HEK293T (cell line): ENCODE measurements at regions not wholly inside any gene's neighbourhood (a gene's known extent, or its start where the extent isn't known, plus 50 kb on each side); places are given as distances from the start of the nearest gene placed in this dataset.
A peak's percentile ranks its signal among the peaks of the same experiment; 100 is the strongest.
"Not testable (repeated sequence)": the region's sequence is repeated elsewhere in the genome, so short reads cannot be mapped to it uniquely, and the experiment has no call there.

ENCODE experiments used
- CTCF ChIA-PET: fragments of 350-600 bp; formaldehyde crosslinking; extraction: SDS; loops from one replicate; lab custom pipeline; 2021; ENCODE audit warnings: antibody characterized with exemption, inconsistent platforms; lab: Yijun Ruan, JAX
- POLR2A ChIA-PET: fragments of 350-600 bp; formaldehyde crosslinking; extraction: SDS; loops from one replicate; lab custom pipeline; 2020; ENCODE audit warnings: antibody characterized with exemption, inconsistent platforms; lab: Yijun Ruan, JAX
- DNase-seq: peaks from one replicate; pipeline ENCODE4 v3.0.0; 2012; ENCODE audit warnings: mixed read lengths; ENCODE audit errors: extremely low spot score
- ARNT ChIP-seq: fragments of 450-650 bp; IDR thresholded peaks from 2 replicates; pipeline ENCODE4 v1.6.1; 2017; ENCODE audit warnings: mild to moderate bottlenecking
- BHLHE40 ChIP-seq: fragments of 450-650 bp; IDR thresholded peaks from 2 replicates; pipeline ENCODE4 v1.6.1; 2016; ENCODE audit warnings: mild to moderate bottlenecking, moderate library complexity, borderline replicate concordance
- CTBP1 ChIP-seq: fragments of 450-650 bp; IDR thresholded peaks from 2 replicates; pipeline ENCODE4 v1.6.1; 2016; ENCODE audit warnings: borderline replicate concordance
- ELF4 ChIP-seq: fragments of 450-650 bp; IDR thresholded peaks from 2 replicates; pipeline ENCODE4 v1.6.1; 2017; ENCODE audit warnings: antibody characterized with exemption
- FOXA1 ChIP-seq: fragments of 450-650 bp; IDR thresholded peaks from 2 replicates; pipeline ENCODE4 v1.6.1; 2016; ENCODE audit warnings: mild to moderate bottlenecking
- FOXK2 ChIP-seq: fragments of 450-650 bp; IDR thresholded peaks from 2 replicates; pipeline ENCODE4 v1.6.1; 2016; ENCODE audit warnings: mild to moderate bottlenecking
- FOXM1 ChIP-seq: fragments of 450-650 bp; IDR thresholded peaks from 2 replicates; pipeline ENCODE4 v1.6.1; 2017; ENCODE audit warnings: mild to moderate bottlenecking, borderline replicate concordance
- HDGF ChIP-seq: fragments of 450-650 bp; IDR thresholded peaks from 2 replicates; pipeline ENCODE4 v1.6.1; 2017; ENCODE audit warnings: antibody characterized with exemption, borderline replicate concordance
- L3MBTL2 ChIP-seq: fragments of 450-650 bp; conservative IDR thresholded peaks from 2 replicates; pipeline ENCODE4 v1.6.1; 2016; ENCODE audit warnings: mild to moderate bottlenecking
- LEF1 ChIP-seq: fragments of 450-650 bp; IDR thresholded peaks from 2 replicates; pipeline ENCODE4 v1.6.1; 2017; ENCODE audit warnings: mild to moderate bottlenecking, borderline replicate concordance
- NFRKB ChIP-seq: fragments of 450-650 bp; IDR thresholded peaks from 2 replicates; pipeline ENCODE4 v1.6.1; 2016; ENCODE audit warnings: mild to moderate bottlenecking, moderate library complexity
- SP1 ChIP-seq: fragments of 450-650 bp; IDR thresholded peaks from 2 replicates; pipeline ENCODE4 v1.6.1; 2017
- SUZ12 ChIP-seq: fragments of 450-650 bp; IDR thresholded peaks from 2 replicates; pipeline ENCODE4 v1.6.1; 2016; ENCODE audit warnings: mild to moderate bottlenecking
- TARDBP ChIP-seq: fragments of 450-650 bp; IDR thresholded peaks from 2 replicates; pipeline ENCODE4 v1.6.1; 2016
- ZNF384 ChIP-seq: fragments of 450-650 bp; IDR thresholded peaks from 2 replicates; pipeline ENCODE4 v1.6.1; 2016
- TF ChIP-seq, protein P1 (sequence below): fragments of 450-650 bp; IDR thresholded peaks from 2 replicates; pipeline ENCODE4 v1.6.1; 2016

DNA sequence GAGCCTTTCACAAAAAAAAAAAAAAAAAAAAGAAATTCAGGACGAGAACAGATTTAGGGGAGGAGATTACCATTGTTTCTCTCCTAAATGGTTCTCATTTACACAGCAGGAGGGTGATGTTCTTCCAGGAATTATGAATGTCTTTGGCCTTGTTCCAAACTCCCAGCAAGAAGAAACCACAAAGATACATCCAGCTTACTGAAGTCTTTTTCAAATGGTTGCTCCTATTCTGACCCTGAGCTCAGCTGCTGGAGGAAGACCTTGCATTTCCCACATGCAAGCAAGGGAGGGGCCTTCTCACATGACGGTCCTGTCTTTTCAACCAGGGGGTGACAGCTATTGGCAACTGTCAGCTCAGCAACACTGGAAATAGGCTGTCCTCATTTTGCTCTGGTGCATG is 203.0 kb upstream of the VLDLR start:
- DNase-seq: no peak
- CTCF ChIA-PET: no interaction called here
- TF ChIP-seq ZNF384 (peak; percentile 53; the same call in 1 of the 2 replicates), CTBP1 (no peak)
- POLR2A ChIA-PET: no interaction called here

- DNase-seq: no peak
- TF ChIP-seq NFRKB (no peak), FOXA1 (no peak)
- CTCF ChIA-PET: no interaction called here
- POLR2A ChIA-PET: no interaction called here
These were observed 202.2 kb upstream of the VLDLR start for GRCh38 chr9:2419347-2419746.

DNA sequence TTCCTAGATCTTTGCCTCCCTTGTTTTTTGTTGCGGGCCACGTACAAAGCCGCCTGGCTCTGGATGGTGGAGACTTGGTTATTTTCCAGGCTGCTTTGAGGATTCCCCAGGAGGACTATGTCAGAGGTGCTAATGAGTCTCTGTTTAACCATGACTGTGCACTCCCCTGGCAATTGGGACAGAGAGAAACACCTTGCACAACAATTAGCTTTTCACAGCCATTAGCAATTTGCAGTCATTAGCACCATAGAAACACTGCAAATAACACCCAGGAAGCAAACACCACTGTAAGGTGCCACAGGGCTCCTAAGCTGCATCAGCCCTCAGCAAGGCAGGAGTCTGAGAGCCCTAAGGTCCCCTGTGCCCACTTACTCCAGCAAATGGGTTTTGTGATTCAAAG is 201.0 kb upstream of the VLDLR start:
- CTCF ChIA-PET: no interaction called here

GRCh38 chr9:2424619-2425033 is 197.0 kb upstream of the VLDLR start:
- ChIA-PET POLR2A (no interaction called here), CTCF (no interaction called here)
- TF ChIP-seq, protein P1, sequence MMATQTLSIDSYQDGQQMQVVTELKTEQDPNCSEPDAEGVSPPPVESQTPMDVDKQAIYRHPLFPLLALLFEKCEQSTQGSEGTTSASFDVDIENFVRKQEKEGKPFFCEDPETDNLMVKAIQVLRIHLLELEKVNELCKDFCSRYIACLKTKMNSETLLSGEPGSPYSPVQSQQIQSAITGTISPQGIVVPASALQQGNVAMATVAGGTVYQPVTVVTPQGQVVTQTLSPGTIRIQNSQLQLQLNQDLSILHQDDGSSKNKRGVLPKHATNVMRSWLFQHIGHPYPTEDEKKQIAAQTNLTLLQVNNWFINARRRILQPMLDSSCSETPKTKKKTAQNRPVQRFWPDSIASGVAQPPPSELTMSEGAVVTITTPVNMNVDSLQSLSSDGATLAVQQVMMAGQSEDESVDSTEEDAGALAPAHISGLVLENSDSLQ: no peak
- no peak for TF ChIP-seq ELF4
- DNase-seq: no peak

More for the DNA sequence above, 201.0 kb upstream of the VLDLR start:
- no peak for DNase-seq
- POLR2A ChIA-PET: no interaction called here
- no peak for TF ChIP-seq HDGF
- TF ChIP-seq ARNT: no peak
- no peak for TF ChIP-seq ZNF384
- TF ChIP-seq TARDBP: no peak
- TF ChIP-seq LEF1: no peak

DNA sequence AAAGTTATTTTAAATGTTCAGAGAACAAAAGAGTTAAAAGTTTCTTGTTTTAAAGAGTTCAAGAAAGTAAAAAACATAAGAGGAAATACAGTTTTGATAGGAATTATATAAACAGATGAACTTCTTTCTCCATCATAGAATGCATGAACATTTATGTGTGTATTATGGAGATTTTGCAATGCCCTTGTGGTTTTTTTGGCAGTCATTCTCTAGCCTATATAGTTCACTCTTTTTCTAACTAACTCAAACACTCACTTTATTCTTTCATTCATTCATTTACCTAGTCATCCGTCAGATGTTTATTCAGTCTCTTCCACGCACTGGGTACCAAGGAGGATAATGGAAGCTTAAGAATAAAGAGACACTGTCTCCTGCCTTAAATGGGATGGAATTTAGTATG is 195.9 kb upstream of the VLDLR start:
- DNase-seq: no peak
- TF ChIP-seq LEF1 (no peak), TARDBP (no peak), FOXM1 (no peak), ZNF384 (no peak), ELF4 (no peak), ARNT (no peak), BHLHE40 (no peak), HDGF (no peak), CTBP1 (no peak)
- TF ChIP-seq, protein P1: no peak
- POLR2A ChIA-PET: no interaction called here
- CTCF ChIA-PET: no interaction called here

- TF ChIP-seq NFRKB: no peak
- no peak for TF ChIP-seq ZNF384
- no peak for TF ChIP-seq ELF4
- TF ChIP-seq L3MBTL2: no peak
- no peak for TF ChIP-seq BHLHE40
- TF ChIP-seq, protein P1: no peak
- TF ChIP-seq HDGF: no peak
- TF ChIP-seq FOXM1: no peak
- no peak for TF ChIP-seq CTBP1
- no peak for TF ChIP-seq FOXK2
- no peak for TF ChIP-seq SP1
- CTCF ChIA-PET: no interaction called here
- DNase-seq: no peak
- POLR2A ChIA-PET: no interaction called here
These were observed 194.3 kb upstream of the VLDLR start for GRCh38 chr9:2427120-2427891.

DNA sequence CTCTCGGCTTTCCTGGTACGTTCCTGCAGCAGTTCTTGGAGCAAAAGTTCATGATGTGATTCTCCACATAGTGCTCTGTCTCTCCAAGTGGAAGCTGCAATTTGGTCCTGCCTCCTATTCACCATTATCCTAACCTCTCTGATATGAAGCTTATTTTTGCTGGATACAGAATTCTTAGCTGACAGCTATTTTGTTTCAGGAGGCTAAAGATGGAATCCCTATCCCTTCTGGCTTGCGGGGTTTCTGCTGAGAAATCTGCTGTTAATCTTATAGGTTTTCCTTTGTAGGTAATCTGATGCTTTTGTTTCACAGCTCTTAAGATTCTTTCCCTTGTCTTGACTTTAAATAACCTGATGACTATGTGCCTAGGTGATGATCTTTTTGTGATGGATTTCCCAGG is 181.6 kb upstream of the VLDLR start:
- TF ChIP-seq TARDBP (no peak), ELF4 (no peak), LEF1 (no peak), FOXK2 (no peak), SP1 (no peak), NFRKB (no peak), CTBP1 (no peak), ARNT (no peak), HDGF (no peak), FOXM1 (no peak), BHLHE40 (no peak), SUZ12 (no peak), ZNF384 (no peak), FOXA1 (no peak), L3MBTL2 (no peak)
- TF ChIP-seq, protein P1: no peak
- POLR2A ChIA-PET: no interaction called here
- CTCF ChIA-PET: no interaction called here
- DNase-seq: no peak

DNA sequence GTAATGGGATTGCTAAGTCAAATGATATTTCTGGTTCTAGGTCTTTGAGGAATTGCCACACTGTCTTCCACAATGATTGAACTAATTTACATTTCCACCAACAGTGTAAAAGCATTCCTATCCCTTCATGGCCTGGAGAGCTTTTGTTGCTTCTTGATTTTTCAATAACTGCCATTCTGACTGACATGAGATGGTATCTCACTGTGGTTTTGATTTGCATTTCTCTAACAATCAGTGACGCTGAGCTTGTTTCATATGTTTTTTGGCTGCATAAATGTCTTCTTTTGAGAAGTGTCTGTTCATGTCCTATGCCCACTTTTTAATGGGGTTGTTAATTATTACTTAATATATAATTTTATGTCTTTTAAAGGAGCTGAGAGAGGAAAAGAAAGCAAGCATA is 177.7 kb upstream of the VLDLR start:
- CTCF ChIA-PET, POLR2A ChIA-PET, DNase-seq: not testable (repeated sequence)
